ENCODE measurements at regions not wholly inside any gene's neighbourhood (a gene's known extent, or its start where the extent isn't known, plus 50 kb on each side); places are given as distances from the start of the nearest gene placed in this dataset.

- TF ChIP-seq, protein P1, sequence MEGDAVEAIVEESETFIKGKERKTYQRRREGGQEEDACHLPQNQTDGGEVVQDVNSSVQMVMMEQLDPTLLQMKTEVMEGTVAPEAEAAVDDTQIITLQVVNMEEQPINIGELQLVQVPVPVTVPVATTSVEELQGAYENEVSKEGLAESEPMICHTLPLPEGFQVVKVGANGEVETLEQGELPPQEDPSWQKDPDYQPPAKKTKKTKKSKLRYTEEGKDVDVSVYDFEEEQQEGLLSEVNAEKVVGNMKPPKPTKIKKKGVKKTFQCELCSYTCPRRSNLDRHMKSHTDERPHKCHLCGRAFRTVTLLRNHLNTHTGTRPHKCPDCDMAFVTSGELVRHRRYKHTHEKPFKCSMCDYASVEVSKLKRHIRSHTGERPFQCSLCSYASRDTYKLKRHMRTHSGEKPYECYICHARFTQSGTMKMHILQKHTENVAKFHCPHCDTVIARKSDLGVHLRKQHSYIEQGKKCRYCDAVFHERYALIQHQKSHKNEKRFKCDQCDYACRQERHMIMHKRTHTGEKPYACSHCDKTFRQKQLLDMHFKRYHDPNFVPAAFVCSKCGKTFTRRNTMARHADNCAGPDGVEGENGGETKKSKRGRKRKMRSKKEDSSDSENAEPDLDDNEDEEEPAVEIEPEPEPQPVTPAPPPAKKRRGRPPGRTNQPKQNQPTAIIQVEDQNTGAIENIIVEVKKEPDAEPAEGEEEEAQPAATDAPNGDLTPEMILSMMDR (tag by site-specific recombination; IDR thresholded peaks at IDR 0.05): no peak
- TF ChIP-seq HOXD13 (CRISPR knock-in tag; IDR thresholded peaks at IDR 0.05; ENCODE audit: borderline replicate concordance) (no peak), ZNF121 (tag by site-specific recombination; IDR thresholded peaks at IDR 0.05) (no peak)
Observed at GRCh38 chr2:16064745-16065144, 124.4 kb downstream of the MYCN start.
